DMS 273 (cell line): ENCODE measurements at regions not wholly inside any gene's neighbourhood (a gene's known extent, or its start where the extent isn't known, plus 50 kb on each side); places are given as distances from the start of the nearest gene placed in this dataset.

ENCODE experiments used
- DNase-seq: peaks from one replicate; lab custom pipeline; 2025; ENCODE audit not compliant: unreplicated experiment; lab: John Stamatoyannopoulos, UW

DNA sequence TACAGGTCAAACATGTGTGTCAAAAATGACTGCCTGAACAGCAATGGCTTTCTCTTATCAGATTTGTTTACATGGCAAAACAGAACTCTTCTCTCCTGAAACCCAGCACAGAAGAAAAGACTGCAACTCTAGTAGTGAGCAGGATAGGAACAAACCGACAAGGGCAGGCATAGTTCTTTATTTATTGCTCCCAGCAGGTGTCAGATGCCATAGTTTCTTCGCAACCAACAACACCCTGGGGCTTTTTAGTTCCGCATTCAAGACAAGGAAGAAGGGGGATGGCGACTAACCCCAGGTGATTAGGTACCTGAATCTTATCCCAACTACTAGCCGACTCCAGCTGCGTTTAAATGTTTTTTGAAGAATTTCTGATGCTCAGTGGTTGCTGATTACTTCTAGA is 367.5 kb upstream of the FIGN start:
- DNase-seq, result no peak

DNA sequence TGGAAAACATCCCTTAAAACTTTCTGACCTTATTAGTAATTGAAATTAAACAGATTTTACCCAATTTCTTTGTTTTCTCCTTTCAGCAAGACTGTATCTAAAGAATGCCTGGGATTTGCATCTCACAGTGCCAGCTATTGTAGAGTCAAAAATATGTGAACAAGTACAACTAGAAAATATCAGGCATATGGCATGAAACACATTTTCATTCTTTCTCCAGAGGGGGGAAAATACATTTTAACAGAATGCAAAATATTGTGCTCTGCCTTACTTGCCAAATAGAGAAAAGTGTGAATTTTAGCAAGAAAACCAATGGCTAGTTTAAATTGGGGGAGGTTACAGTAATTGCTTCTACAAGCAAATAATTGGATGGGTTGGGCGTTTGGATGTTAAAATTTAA is 366.6 kb upstream of the FIGN start:
- no peak for DNase-seq

DNA sequence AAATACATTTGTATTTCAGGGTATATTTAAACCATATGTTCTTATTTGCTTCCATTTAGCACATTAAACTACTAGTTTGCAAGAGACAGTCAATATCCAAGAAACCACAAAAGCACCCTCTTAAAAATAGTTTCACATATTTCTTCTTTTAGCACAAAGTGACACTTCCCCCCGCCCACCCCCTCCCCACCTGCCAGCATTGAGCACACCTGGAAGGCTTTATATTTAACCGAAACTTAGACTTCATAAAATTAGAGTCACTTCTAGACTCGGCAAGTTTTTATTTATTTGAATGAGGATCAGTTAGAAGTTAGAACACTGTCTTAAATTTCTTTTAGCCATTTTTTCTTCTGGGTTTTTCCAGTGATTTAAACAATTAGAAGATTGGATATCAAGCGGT is 355.9 kb upstream of the FIGN start:
- DNase-seq, result no peak

DNA sequence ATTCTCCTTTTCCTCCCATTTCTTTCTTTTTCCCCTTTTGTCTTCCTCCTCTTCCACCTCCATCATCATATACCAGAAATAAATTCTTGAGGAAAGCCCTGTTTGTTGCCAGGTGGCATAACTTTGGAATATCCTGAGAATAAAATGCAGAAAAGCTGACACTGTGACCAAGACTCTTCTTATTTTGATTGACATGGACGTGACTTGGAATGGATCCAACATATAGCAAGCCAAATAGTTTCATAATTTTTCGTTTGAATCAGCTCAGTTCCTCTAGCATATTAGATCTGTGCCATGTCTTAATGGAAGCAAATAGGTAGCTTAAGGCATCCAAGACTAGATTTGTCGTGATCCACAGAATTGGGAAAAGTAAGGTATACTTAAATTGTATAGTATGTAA is 354.7 kb upstream of the FIGN start:
- no peak for DNase-seq

DNA sequence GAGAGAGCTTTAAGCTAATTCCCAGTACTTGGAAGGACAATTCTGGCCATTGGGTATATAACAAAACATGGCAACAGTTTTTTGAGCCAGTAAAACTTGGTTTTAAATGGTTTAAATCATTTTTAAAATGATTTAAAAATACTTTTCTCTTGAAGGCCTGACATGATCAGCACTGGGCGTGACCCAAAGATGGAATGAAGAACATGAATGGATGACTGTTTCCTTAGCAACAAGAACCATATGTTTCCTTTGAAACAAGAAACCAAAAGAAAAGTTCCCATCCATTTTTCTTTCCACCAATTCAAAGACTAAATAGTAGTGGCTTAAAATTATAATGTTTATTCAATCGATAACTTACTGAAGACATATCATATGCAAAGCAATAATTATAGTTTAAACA is 348.3 kb upstream of the FIGN start:
- peak; percentile 13 for DNase-seq

DNA sequence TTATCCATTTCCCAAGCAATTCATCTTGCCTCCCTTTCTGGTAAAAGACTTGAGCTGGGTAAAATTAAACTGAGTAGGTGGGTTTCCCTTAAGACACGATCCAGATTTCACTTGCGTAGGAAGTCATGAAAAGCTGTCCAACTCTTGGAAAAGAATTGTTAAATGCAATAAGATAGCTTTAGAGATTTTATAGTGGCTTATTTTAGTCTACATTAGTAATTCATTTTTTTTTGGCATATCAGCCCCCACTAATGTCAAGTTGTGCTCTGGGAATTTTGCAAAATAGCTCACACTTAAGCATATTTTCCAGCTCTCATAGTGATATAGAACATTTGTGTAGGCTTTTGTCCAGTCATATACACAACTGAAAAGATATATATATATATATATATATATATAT is 344.7 kb upstream of the FIGN start:
- DNase-seq, result no peak

DNA sequence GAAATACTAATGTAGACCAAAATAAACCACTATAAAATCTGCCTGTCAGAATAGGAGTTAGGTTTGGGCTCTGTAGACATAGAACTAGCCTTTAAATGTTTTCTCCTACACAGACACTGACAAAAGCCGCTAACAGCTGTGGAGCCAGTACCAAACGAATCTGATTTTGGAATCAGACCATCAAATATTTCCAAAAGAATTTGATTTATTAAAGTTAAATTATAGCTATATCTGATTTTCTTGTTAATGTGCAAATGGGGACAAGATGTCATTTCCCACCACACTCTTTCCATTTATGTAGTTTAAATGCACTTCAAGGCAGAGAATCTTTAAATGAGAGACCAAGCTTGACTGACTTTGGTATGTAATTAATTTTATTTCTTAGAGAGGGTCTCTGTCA is 343.4 kb upstream of the FIGN start:
- DNase-seq, result no peak

DNA sequence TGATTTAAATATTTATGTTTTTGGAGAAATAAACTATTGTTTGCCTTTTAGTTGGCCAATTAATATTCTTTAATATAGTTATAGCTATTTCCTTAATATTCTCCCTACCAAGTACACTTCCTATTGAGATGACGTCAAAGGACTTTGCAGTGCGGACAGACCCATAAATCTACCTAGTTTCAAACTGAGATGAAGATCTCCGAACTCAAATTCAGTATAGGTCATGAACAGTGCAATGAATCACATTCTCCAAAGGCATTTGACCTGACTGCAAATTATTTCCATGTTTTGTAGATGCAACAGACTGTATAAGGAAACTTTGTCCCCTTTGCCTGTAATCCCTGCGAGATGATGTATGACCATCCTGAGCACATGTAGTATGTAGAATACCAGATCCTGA is 342.6 kb upstream of the FIGN start:
- DNase-seq, result no peak

DNA sequence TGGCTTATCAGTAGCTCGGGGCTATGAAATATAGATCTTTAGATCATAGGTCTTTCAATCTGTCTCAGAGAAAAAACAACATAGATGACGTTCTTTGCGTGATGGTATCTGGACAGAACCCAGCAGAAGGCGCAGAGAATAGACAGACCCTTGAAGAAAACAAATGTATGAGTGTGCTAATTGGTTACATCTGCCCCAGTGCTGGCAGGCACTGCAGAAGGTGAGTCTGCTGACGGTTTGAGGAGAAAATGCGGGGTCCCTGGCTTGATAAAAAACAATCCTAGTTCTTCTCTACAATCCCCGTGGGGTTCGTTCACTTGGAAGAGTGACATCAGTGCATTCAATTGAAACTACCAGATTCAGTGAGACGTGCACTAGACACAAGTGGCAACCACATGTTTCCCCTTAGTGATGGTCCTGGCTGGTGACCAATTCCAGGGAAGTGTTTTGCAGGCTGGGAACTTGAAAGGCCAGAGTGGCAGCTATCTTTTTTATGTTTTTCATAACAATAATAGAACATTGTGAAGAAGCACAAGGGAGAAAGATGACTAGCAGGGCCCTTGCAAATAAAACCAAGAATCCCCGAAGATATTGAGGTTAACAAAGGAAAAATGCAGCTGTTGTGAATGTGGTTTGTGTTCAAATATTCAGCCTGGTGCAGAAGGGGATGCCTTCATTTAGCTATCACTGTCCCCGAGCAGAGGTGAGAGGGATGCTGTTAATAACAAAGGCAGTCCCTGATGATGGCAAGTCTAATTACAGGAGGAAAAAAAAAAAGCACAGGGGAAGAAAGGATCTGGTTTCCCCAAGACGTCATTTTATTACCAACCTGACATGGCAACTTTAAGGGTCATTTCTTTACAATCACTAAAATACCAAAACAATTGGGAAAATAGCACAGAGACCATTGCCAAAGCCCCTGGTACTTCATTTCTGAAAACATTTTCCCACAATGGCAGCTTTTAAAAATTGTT is 337.6 kb upstream of the FIGN start:
- peak; percentile 46 for DNase-seq

DNA sequence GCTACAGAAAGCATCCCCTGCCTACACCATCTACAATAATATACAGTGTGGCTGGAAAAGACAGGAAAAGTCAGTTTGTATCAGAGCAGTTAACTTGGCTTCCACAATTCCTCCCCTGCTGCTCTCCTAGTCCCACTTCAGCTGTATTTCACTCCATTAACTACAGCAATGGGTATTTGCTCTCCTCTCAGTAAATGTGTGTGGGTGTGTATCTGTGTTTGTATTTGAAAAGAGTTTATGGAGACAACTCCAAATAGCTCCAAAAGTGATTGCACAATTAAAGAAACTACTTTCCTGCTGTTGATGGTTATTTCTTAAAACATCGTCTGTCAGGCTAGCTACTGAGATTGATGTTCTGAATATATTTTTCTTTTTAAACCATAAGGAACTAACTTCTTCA is 333.7 kb upstream of the FIGN start:
- no peak for DNase-seq

DNA sequence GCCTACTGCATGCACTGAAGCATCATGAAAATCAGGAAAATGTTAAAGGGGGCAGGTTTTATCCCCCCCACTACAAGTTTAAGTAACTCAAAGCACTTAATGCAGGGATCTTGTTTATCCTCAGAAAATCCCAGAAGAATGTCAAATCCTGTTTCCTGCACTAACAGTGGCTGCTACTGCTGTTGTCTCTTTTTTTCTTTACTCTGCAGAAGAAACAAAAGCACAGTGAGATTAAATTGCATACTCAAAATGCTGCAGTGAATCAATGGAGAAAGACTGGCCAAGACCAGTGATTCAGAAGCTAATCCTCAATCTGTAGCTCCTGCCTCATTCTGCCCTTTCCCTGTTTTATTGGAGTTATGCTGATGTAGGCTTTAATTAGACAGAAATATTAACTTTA is 332.3 kb upstream of the FIGN start:
- no peak for DNase-seq

DNA sequence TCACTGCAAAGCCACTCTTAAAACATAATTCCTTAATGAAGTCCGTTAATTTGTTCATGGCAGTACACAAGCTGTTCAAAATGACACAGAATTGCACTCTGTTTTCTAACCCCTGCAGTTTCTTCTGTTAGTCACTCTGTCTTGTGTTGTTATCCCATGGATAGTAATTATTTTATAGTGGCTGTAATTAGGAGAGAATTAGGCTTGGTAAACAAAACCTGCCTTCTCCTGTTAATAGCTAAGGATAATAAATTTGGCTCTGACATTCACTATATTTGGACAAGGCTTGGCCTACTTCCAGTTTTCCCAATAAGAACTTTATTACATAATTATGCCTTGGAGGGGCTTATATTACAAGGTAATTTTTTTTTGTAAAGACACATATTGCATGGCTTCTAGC is 330.3 kb upstream of the FIGN start:
- peak; percentile 49 for DNase-seq

DNA sequence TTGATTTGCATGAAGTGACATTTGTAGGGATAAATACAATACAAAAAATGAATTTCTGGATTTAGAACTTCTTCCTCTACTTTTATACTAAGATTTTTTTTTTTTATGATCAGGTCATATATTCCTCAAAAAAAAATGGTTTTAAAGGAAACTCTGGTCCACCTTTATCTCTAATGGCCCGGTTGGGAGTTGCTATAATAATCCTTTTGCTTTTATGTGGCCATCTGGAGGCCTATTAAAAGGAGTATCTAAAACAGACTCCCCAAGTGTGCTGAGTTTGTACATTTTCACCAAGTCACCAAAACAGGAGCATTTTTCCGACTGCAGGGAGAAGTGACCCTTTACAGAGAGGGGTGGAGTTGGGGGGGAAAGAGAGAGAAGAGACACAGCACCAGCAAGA is 329.2 kb upstream of the FIGN start:
- peak; percentile 22 for DNase-seq

DNA sequence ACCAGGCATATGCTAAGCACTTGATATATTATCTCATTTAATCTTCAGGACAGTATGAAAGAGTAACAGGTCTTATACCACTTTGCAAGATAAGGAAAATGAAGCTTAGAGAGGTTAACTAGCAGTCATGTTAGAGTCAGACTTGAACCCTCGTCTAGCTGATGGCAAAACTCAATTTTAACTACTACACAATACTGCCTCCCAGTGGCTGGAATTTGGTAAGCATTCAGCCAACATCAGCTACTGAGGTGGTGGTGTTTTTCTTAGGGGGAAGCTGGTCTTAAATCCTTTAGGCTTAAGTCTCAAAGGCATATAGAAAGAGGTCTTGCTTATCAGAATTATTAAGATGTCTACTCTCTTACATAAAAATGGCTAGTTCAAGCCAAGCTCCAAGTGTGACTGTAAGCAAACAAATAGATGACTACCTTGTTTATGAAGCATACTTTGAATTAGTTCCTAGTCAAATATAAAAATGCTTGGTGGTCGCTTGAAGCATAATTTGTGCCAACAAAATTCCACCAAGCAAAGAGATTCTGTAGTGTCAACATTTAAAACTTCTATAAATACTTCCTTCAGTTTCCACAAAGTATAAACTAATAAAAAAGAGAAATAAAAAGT is 325.4 kb upstream of the FIGN start:
- DNase-seq, result peak; percentile 62

DNA sequence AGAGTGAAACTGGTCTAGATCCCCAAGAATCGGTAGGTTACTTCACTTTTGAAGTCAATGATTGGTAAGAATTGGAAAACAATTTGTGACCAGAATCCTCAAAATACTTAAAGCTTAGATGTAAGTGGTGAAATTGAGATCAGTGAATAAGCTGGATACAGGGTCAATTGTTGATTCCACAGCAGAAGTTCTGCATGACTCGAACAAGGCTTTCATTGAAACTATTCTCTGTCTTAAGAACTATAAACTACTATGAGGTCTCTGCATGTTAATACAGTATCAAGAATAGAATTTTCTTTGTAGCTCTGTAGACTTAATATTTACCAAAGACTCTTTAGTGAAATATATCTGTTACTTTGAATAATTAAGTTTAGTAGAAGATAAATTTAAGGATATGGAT is 324.2 kb upstream of the FIGN start:
- no peak for DNase-seq

DNA sequence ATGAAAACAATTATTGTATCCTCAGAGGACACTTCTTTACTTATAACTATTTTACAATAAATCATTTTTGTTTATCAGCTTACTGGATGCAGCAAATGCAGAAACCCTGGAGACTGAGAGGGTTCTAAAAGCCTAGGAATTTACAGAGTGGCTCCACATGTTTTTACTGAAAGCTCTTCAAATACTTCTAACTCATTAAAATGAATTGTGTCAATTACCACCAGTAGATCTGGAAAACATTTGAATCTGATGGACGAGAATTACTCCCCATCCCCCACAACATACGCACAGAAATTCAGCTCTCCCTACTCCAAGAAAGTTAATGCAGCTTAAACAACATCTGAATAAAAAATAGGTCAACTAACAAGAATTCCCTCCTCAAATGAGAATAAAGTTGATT is 319.8 kb upstream of the FIGN start:
- no peak for DNase-seq

DNA sequence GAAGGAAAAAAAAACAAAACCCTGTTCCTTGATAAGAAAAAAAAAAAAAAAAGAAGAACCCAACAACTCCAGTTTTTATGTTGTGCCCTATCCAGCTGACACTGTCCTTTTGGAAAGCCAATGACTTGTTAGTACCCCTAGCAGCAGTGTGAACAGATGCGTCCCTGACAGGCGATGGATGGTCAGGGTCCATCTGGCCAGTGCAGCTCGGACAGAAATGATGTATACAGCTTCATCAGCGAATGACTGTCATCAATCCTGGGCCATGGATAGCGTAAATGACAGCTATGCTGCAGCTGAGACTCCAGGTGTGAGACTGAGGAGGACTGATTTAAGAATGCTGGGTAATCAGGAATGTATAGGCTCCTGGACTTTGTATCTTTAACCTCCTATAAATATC is 318.8 kb upstream of the FIGN start:
- DNase-seq, result no peak

DNA sequence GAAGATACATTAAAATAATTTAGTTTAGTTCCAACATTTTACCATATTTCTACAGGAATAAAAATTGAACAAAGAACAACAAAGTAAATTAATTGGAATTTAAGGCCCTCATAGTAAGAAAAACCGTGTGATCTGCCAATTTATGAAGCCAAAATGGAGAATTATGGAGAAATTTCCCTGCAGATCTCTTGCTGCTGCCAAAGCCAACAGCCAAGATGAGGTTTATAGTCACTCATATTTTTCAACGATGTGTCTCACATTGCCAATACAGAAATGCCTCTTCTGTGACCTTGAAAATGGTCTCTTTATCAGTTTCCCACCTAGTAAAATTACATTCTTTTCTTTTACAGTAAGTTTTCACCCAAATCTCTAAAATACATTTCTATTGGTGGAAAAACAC is 317.2 kb upstream of the FIGN start:
- DNase-seq, result no peak

DNA sequence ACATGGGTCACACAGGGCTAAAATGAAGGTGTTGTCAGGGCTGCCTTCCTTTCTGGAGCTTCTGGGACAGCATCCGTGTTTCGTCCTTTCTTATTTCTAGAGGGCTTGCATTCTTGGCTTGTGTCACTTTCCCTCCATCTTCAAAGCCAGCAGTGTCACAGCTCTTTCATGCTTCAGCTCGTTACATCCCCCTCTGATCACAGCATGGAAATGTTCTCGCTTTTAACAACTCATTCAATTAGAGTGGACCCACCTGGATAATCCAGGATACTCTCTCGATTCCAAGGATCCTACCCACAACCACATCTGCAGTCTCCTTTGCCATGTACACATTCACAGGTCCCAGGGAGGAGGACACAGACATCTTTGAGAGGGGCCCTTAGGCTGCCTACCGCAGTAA is 316.2 kb upstream of the FIGN start:
- no peak for DNase-seq

DNA sequence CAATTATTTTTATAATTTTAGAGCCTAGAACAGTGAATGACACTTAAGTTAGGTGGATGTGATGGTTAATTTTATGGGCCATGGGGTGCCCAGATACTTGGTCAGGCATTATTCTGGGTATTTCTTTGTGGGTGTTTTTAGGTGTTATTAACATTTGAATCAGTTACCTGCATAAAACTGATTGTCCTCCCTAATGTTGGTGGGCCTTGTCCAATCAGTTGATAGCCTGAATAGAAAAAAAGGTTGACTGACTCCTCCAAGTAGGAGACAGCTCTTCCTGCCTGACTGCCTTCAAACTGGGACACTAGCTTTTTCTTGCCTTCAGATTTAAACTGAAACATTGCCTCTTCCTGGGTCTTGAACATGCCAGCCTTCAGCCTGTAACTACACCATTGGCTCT is 312.9 kb upstream of the FIGN start:
- DNase-seq, result no peak

DNA sequence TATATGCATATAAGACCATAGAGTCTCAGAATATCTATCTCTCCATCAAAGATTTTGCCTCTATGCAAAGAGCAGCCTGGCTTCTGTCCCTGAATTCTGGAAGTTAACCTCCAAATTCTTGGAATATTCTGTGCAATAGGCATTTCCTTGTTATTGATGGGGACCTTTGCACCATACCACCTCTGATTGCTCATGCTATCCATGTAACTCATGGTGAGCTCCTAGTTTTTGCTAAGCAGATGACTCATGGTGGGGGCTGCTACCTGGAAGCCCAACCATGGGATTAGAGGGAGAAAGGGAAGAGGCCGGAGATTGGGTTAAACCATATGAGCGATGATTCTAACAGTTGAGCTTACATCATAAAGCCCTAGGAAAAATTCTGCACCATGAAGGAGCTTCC is 310.2 kb upstream of the FIGN start:
- no peak for DNase-seq

DNA sequence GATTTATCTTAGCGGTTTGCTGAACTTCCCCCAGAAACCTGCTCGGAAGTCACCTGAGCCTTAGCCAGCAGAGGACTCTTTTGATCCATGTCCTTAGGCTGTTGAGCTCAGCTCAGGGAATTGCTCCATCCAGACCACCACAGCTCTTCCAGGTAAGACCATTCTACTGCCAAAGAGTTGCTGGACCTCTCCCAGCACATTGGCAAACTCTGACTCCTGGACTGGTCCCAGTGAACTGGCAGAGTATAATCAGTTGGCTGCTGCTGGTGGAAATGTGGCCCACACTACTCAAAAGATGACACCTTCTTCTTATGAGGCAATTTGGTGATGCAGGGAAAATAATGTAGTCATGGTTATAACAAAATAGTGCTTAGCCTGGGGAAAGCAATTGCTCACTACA is 308.8 kb upstream of the FIGN start:
- no peak for DNase-seq

DNA sequence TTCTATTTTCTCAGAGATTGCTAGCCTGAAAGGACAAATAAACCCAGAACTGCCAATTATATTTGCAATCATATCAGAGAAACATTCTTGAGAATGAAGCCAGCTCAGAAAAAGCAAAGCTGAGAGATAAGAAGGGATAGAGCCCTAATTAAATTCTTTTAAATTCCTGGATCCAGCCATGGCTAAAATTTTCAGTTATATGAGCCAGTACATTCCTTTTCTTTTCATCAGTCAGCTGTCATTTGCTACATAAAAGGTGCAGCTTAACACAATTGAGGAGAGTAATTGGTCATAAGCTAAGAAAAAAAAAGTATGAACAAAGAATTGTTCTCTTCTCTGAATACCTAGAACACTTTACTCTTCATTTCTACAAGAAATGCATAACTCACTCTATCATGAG is 303.5 kb upstream of the FIGN start:
- DNase-seq, result no peak
